ENCODE measurements at regions not wholly inside any gene's neighbourhood (a gene's known extent, or its start where the extent isn't known, plus 50 kb on each side); places are given as distances from the start of the nearest gene placed in this dataset.

DNA sequence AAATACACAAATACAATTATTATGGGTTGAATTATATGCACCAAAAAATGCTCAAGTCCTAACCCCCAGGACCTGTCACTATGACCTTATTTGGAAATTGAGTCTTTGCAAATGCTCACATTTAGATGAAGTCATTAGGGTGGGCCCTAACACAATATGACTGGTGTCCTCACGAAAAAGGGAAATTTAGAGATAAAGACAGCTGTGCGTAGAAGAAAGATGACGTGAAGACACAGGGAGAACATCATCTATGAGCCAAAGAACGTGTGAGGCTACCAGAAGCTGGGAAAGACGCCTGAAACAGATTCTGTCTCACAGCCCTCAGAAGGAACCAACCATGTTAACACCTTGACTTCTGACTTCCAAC lies 259.2 kb downstream of the EMP1 start:
- no peaks in the 10 kb centered on the region for H3K4me1 ChIP-seq (ENCODE audit: control insufficient read depth in 2 of 3, insufficient read depth in 2 of 3, low read depth in 1 of 3, low read length in 3 of 3)
- TF ChIP-seq, protein P1, sequence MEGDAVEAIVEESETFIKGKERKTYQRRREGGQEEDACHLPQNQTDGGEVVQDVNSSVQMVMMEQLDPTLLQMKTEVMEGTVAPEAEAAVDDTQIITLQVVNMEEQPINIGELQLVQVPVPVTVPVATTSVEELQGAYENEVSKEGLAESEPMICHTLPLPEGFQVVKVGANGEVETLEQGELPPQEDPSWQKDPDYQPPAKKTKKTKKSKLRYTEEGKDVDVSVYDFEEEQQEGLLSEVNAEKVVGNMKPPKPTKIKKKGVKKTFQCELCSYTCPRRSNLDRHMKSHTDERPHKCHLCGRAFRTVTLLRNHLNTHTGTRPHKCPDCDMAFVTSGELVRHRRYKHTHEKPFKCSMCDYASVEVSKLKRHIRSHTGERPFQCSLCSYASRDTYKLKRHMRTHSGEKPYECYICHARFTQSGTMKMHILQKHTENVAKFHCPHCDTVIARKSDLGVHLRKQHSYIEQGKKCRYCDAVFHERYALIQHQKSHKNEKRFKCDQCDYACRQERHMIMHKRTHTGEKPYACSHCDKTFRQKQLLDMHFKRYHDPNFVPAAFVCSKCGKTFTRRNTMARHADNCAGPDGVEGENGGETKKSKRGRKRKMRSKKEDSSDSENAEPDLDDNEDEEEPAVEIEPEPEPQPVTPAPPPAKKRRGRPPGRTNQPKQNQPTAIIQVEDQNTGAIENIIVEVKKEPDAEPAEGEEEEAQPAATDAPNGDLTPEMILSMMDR (IDR thresholded peaks at IDR 0.05; ENCODE audit: borderline replicate concordance, extremely low read depth, insufficient read depth) = no peak
- intact Hi-C loops (cut with DNase I) = no loop called here
- H3K36me3 ChIP-seq (ENCODE audit: control insufficient read depth in 2 of 3, insufficient read depth in 3 of 3, low read length in 3 of 3) = no peaks in the 10 kb centered on the region
- FAIRE-seq = no peak
- no peak overlapping the region for H3K9ac ChIP-seq (ENCODE audit: low read length in 3 of 3)
- no peak for DNase-seq
- no peak overlapping the region for H3K4me3 ChIP-seq (ENCODE audit: low read length in 3 of 3)
- no peaks in the 10 kb centered on the region for H3K9me3 ChIP-seq (ENCODE audit: control insufficient read depth in 2 of 3, insufficient read depth in 1 of 3, low read length in 3 of 3)
- H3K27me3 ChIP-seq (ENCODE audit: control insufficient read depth, insufficient read depth, low read length) = no peaks in the 10 kb centered on the region
- no peak overlapping the region for H3K27ac ChIP-seq (ENCODE audit: low read depth in 2 of 2, low read length in 2 of 2)

DNA sequence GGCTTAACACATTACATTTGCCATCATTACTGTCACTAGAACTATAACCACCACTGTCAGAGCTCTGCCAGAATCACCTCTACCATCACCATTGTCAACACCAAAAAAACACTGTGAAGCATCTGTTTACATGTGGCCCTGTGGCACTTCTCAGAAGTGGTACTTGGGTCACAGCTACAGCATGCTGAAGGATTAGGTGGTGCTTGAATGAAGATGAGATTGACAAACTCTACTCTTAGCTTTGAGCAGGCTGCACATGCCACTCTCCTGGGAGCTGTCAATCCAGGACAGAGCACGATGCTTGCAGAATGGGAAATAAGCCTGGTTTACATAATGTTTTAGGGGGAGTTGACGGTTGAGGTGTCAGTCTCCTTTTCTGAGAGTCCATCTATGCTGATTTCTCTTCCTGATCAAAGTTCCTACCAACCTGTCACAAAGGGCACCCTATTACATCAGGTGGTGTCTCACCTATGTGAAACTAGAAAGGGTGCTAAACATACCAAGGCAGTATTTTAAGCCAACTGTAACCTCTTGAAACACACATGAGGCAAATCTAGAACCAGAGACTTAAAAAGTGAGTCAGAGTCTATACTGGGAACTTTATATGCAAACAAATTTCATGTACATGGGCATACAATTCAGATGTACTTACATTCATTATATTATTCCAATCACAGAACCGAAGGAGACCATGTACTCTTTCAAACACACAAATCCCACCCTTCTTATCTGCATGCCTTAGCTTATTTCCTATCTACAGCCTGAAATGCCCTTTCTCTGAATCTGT lies 258.7 kb downstream of the EMP1 start:
- no peaks in the 10 kb centered on the region for H3K9me3 ChIP-seq (ENCODE audit: control insufficient read depth in 2 of 3, insufficient read depth in 1 of 3, low read length in 3 of 3)
- no peak overlapping the region for H3K4me3 ChIP-seq (ENCODE audit: low read length in 3 of 3)
- H3K36me3 ChIP-seq (ENCODE audit: control insufficient read depth in 2 of 3, insufficient read depth in 3 of 3, low read length in 3 of 3) = no peaks in the 10 kb centered on the region
- FAIRE-seq = no peak
- no peaks in the 10 kb centered on the region for H3K4me1 ChIP-seq (ENCODE audit: control insufficient read depth in 2 of 3, insufficient read depth in 2 of 3, low read depth in 1 of 3, low read length in 3 of 3)
- no peak for DNase-seq
- TF ChIP-seq, protein P1 (IDR thresholded peaks at IDR 0.05; ENCODE audit: borderline replicate concordance, extremely low read depth, insufficient read depth) = no peak
- H3K9ac ChIP-seq (ENCODE audit: low read length in 3 of 3) = no peak overlapping the region
- no peaks in the 10 kb centered on the region for H3K27me3 ChIP-seq (ENCODE audit: control insufficient read depth, insufficient read depth, low read length)
- intact Hi-C loops (cut with DNase I) = no loop called here
- no peak overlapping the region for H3K27ac ChIP-seq (ENCODE audit: low read depth in 2 of 2, low read length in 2 of 2)

DNA sequence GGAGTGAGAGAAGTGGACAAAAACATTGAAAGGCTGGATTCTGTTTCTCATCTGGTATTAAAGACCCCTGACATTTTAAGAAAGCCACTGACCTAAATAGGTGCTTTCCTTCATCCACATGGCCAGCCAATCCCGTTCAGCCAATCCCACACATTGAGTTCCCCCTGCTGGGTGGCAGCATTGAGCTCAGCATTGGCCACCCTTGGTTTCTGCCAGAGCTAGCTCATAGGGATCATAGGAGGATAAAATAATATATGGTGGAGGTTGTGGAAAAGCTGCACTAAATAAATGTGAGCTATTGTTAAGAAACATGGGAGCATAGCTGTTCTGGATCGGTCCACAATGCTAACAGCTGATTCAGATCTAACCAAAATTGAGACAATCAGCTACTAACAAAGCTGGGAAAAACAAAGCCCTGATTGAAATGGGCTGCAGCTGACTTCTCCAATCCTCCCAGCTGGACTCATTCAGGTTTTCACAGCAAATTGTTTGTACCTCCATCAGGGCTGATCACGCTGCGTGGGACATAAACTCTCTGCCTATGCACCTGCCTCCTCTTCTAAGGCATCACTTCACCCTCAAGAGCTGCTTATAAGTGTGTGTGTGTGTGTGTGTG lies 256.5 kb downstream of the EMP1 start:
- intact Hi-C loops (cut with DNase I) = no loop called here
- no peak overlapping the region for H3K27ac ChIP-seq (ENCODE audit: low read depth in 2 of 2, low read length in 2 of 2)
- DNase-seq (no peak), FAIRE-seq (no peak)
- H3K4me1 ChIP-seq (ENCODE audit: control insufficient read depth in 2 of 3, insufficient read depth in 2 of 3, low read depth in 1 of 3, low read length in 3 of 3) = no peaks in the 10 kb centered on the region
- TF ChIP-seq, protein P1 (IDR thresholded peaks at IDR 0.05; ENCODE audit: borderline replicate concordance, extremely low read depth, insufficient read depth) = no peak
- no peaks in the 10 kb centered on the region for H3K36me3 ChIP-seq (ENCODE audit: control insufficient read depth in 2 of 3, insufficient read depth in 3 of 3, low read length in 3 of 3)
- no peak overlapping the region for H3K4me3 ChIP-seq (ENCODE audit: low read length in 3 of 3)
- H3K27me3 ChIP-seq (ENCODE audit: control insufficient read depth, insufficient read depth, low read length) = no peaks in the 10 kb centered on the region
- H3K9me3 ChIP-seq (ENCODE audit: control insufficient read depth in 2 of 3, insufficient read depth in 1 of 3, low read length in 3 of 3) = no peaks in the 10 kb centered on the region
- H3K9ac ChIP-seq (ENCODE audit: low read length in 3 of 3) = no peak overlapping the region
